Adrenal gland (tissue), 5 donors: ENCODE measurements at regions not wholly inside any gene's neighbourhood (a gene's known extent, or its start where the extent isn't known, plus 50 kb on each side); places are given as distances from the start of the nearest gene placed in this dataset.

Experiments used
- CTCF ChIP-seq, 6 experiments: fragments of 450-650 bp in 4 of 6; fragments of 200-600 bp in 2 of 6; sonication (generic) in 1 of 6; IDR thresholded peaks; 1 replicate in 5 of 6; 2 replicates in 1 of 6; pipeline versions ENCODE4 v1.5.1 to v1.8.0; 2016 to 2021; ENCODE audit warnings: antibody characterized with exemption in 6 of 6, mild to moderate bottlenecking in 2 of 6, moderate library complexity in 1 of 6
- POLR2A ChIP-seq, 2 donors: fragments of 450-650 bp; IDR thresholded peaks; one replicate each; pipeline ENCODE4 v1.6.1; 2017; ENCODE audit warnings: antibody characterized with exemption in 2 of 2, mild to moderate bottlenecking in 2 of 2, moderate library complexity in 1 of 2
- donor health status: DM: no; HTN: no; CAD: no.

GRCh38 chr1:221165839-221166500 lies 286.7 kb downstream of the HLX start:
- TF ChIP-seq POLR2A (IDR thresholded peaks at IDR 0.05) = no peak
- no peak for TF ChIP-seq CTCF (IDR thresholded peaks at IDR 0.05)
